Fibroblast of lung (primary cell): ENCODE measurements at regions not wholly inside any gene's neighbourhood (a gene's known extent, or its start where the extent isn't known, plus 50 kb on each side); places are given as distances from the start of the nearest gene placed in this dataset.

ENCODE experiments used
- DNase-seq, 2 donors: peaks; one replicate each; pipeline versions ENCODE4 v3.0.0 to v3.0.0-alpha.2; 2010; ENCODE audit warnings: low read depth in 2 of 2
- H2AFZ ChIP-seq: 2 replicates; pipeline ENCODE4 v1.5.1; 2012; ENCODE audit warnings: low read length, control low read depth, inconsistent platforms
- H3K27ac ChIP-seq: 2 replicates; pipeline ENCODE4 v1.5.1; 2011; ENCODE audit warnings: low read length, control low read depth; ENCODE audit not compliant: insufficient read depth
- H3K27me3 ChIP-seq: 2 replicates; pipeline ENCODE4 v1.5.1; 2011; ENCODE audit warnings: mild to moderate bottlenecking, low read length; ENCODE audit not compliant: control insufficient read depth, insufficient read depth
- H3K36me3 ChIP-seq: 2 replicates; pipeline ENCODE4 v1.5.1; 2011; ENCODE audit warnings: low read length; ENCODE audit not compliant: control insufficient read depth, insufficient read depth
- H3K4me1 ChIP-seq: 2 replicates; pipeline ENCODE4 v1.5.1; 2011; ENCODE audit warnings: low read length; ENCODE audit not compliant: control insufficient read depth, insufficient read depth; ENCODE audit errors: extremely low read depth
- H3K4me2 ChIP-seq: 2 replicates; pipeline ENCODE4 v1.5.1; 2011; ENCODE audit warnings: low read length, control low read depth; ENCODE audit not compliant: insufficient read depth; ENCODE audit errors: extremely low read depth
- H3K4me3 ChIP-seq, 4 experiments: fragments of 200-600 bp in 1 of 4; sonication (generic) in 1 of 4; replicated peaks in 1 of 4; 2 replicates each; pipeline ENCODE4 v1.5.1; 2011 to 2016; ENCODE audit warnings: low read length in 4 of 4, low read depth in 3 of 4, mild to moderate bottlenecking in 3 of 4, control low read depth in 2 of 4, inconsistent platforms in 1 of 4, mixed read lengths in 1 of 4; ENCODE audit not compliant: insufficient read depth in 1 of 4; ENCODE audit errors: control extremely low read depth in 1 of 4
- H3K79me2 ChIP-seq: 2 replicates; pipeline ENCODE4 v1.5.1; 2012; ENCODE audit warnings: mild to moderate bottlenecking, low read length, inconsistent platforms; ENCODE audit not compliant: control insufficient read depth, insufficient read depth
- H3K9ac ChIP-seq: 2 replicates; pipeline ENCODE4 v1.5.1; 2011; ENCODE audit warnings: mild to moderate bottlenecking, low read length, control low read depth; ENCODE audit not compliant: insufficient read depth
- H3K9me3 ChIP-seq: 2 replicates; pipeline ENCODE4 v1.5.1; 2012; ENCODE audit warnings: low read depth, low read length; ENCODE audit not compliant: control insufficient read depth, insufficient read depth
- H4K20me1 ChIP-seq: 2 replicates; pipeline ENCODE4 v1.5.1; 2011; ENCODE audit warnings: low read length; ENCODE audit not compliant: control insufficient read depth, insufficient read depth; ENCODE audit errors: extremely low read depth
- CTCF ChIP-seq, 2 donors: IDR thresholded peaks in 1 of 2; conservative IDR thresholded peaks in 1 of 2; 1 replicate in 1 of 2; 2 replicates in 1 of 2; pipeline ENCODE4 v1.5.1; 2011 to 2012; ENCODE audit warnings: low read length in 2 of 2, control low read depth in 1 of 2, inconsistent platforms in 1 of 2, low read depth in 1 of 2, mild to moderate bottlenecking in 1 of 2
- EZH2 ChIP-seq: IDR thresholded peaks from 2 replicates; pipeline ENCODE4 v1.5.1; 2012; ENCODE audit warnings: low read length, control low read depth, mild to moderate bottlenecking; ENCODE audit errors: missing control alignments

- no peak overlapping the region for H3K4me3 ChIP-seq
- DNase-seq: no peak
- no peak overlapping the region for H3K27ac ChIP-seq
Measured at GRCh38 chr16:60310846-60311445, 1576.8 kb upstream of the GOT2 start.

GRCh38 chr16:60304720-60305119 lies 1570.6 kb upstream of the GOT2 start:
- Histone ChIP-seq H3K36me3 (no peaks in the 10 kb centered on the region), H4K20me1 (no peaks in the 10 kb centered on the region), H3K27me3 (no peaks in the 10 kb centered on the region), H3K4me3 (no peak overlapping the region), H3K9me3 (no peaks in the 10 kb centered on the region), H2AFZ (no peak overlapping the region), H3K4me1 (no peaks in the 10 kb centered on the region), H3K4me2 (no peak overlapping the region), H3K9ac (no peak overlapping the region), H3K79me2 (no peaks in the 10 kb centered on the region), H3K27ac (no peak overlapping the region)
- TF ChIP-seq EZH2 (no peak), CTCF (conservative IDR thresholded peaks at IDR 0.05 in 1 of 2, IDR thresholded peaks at IDR 0.05 in 1 of 2; ENCODE audit: low read depth in 1 of 2, low read length in 2 of 2) (no peak)
- DNase-seq: no peak

More at GRCh38 chr16:60310846-60311445, 1576.8 kb upstream of the GOT2 start:
- Histone ChIP-seq H3K9me3 (no peaks in the 10 kb centered on the region), H3K9ac (no peak overlapping the region), H4K20me1 (no peaks in the 10 kb centered on the region), H3K79me2 (no peaks in the 10 kb centered on the region), H2AFZ (no peak overlapping the region), H3K36me3 (no peaks in the 10 kb centered on the region), H3K4me1 (no peaks in the 10 kb centered on the region), H3K27me3 (no peaks in the 10 kb centered on the region), H3K4me2 (no peak overlapping the region)
- no peak for TF ChIP-seq EZH2
- TF ChIP-seq CTCF (conservative IDR thresholded peaks at IDR 0.05 in 1 of 2, IDR thresholded peaks at IDR 0.05 in 1 of 2; ENCODE audit: low read depth in 1 of 2, low read length in 2 of 2): no peak

- Histone ChIP-seq H3K4me3 (no peak overlapping the region), H3K9ac (no peak overlapping the region), H2AFZ (no peak overlapping the region), H3K27ac (no peak overlapping the region), H4K20me1 (no peaks in the 10 kb centered on the region), H3K36me3 (no peaks in the 10 kb centered on the region), H3K4me2 (no peak overlapping the region), H3K9me3 (no peaks in the 10 kb centered on the region), H3K27me3 (no peaks in the 10 kb centered on the region), H3K79me2 (no peaks in the 10 kb centered on the region), H3K4me1 (no peaks in the 10 kb centered on the region)
- TF ChIP-seq EZH2 (no peak), CTCF (conservative IDR thresholded peaks at IDR 0.05 in 1 of 2, IDR thresholded peaks at IDR 0.05 in 1 of 2; ENCODE audit: low read depth in 1 of 2, low read length in 2 of 2) (no peak)
- DNase-seq: no peak
Measured at GRCh38 chr16:60304066-60304465, 1570.0 kb upstream of the GOT2 start.
